Activated CD8-positive, alpha-beta memory T cell treated with anti-CD3 and anti-CD28 coated beads, Interleukin-2, amount 10 ng/mL, durations not matched to agents 7 days and 5 days (primary cell): ENCODE measurements at regions not wholly inside any gene's neighbourhood (a gene's known extent, or its start where the extent isn't known, plus 50 kb on each side); places are given as distances from the start of the nearest gene placed in this dataset.

ENCODE experiments used
- ATAC-seq: fragments of 150-1000 bp; cut with Tn5 transposase; one replicate; pipeline ENCODE4 v1.10.0; 2021; ENCODE audit warnings: moderate library complexity
- CTCF ChIA-PET: fragments of 350-600 bp; sonication (Branson Sonifier 250); formaldehyde crosslinking; loops from one replicate; lab custom pipeline; 2021; ENCODE audit warnings: antibody characterized with exemption; lab: Charles Lee
- DNase-seq: peaks from one replicate; pipeline ENCODE4 v3.0.0-alpha.2; 2020
- H3K27ac Mint-ChIP-seq: one replicate; pipeline ENCODE4 v1.8.0; 2021; ENCODE audit warnings: mild to moderate bottlenecking, mixed read lengths
- H3K27me3 Mint-ChIP-seq: one replicate; pipeline ENCODE4 v1.8.0; 2021; ENCODE audit warnings: mixed read lengths
- H3K36me3 Mint-ChIP-seq: one replicate; pipeline ENCODE4 v1.8.0; 2021; ENCODE audit warnings: mild to moderate bottlenecking, mixed read lengths
- H3K4me1 Mint-ChIP-seq: one replicate; pipeline ENCODE4 v1.8.0; 2021; ENCODE audit warnings: mixed read lengths
- H3K4me3 Mint-ChIP-seq: one replicate; pipeline ENCODE4 v1.8.0; 2021; ENCODE audit warnings: mild to moderate bottlenecking, moderate library complexity, mixed read lengths
- H3K9me3 Mint-ChIP-seq: one replicate; pipeline ENCODE4 v1.8.0; 2022; ENCODE audit warnings: low read depth, mixed read lengths

- H3K4me1 Mint-ChIP-seq, result no peaks in the 10 kb centered on the region
- H3K27me3 Mint-ChIP-seq, result no peaks in the 10 kb centered on the region
- no peak overlapping the region for H3K27ac Mint-ChIP-seq
- H3K9me3 Mint-ChIP-seq, result peaks cover 7% of the 10 kb centered on the region
- H3K36me3 Mint-ChIP-seq, result peaks cover 17% of the 10 kb centered on the region
- no peak overlapping the region for H3K4me3 Mint-ChIP-seq
- no peak for DNase-seq
- ATAC-seq, result no peak
- CTCF ChIA-PET, result interaction anchor here (1.5 kb wide), 1 partner anchor 19 kb away, joined by 4 read pairs; no protein-coding TSS in a partner anchor
These were observed 111.6 kb downstream of the SNX18 start for GRCh38 chr5:54629115-54629514.

- H3K4me3 Mint-ChIP-seq, result no peak overlapping the region
- no peak for DNase-seq
- no peak for ATAC-seq
- no peaks in the 10 kb centered on the region for H3K4me1 Mint-ChIP-seq
- H3K9me3 Mint-ChIP-seq, result peaks cover 6% of the 10 kb centered on the region
- no peaks in the 10 kb centered on the region for H3K27me3 Mint-ChIP-seq
- no peak overlapping the region for H3K27ac Mint-ChIP-seq
- CTCF ChIA-PET, result interaction anchor here (1.2 kb wide), 1 partner anchor 217 kb away, joined by 3 read pairs; no protein-coding TSS in a partner anchor
- peaks cover 17% of the 10 kb centered on the region for H3K36me3 Mint-ChIP-seq
These were observed 110.5 kb downstream of the SNX18 start for GRCh38 chr5:54628050-54628449.

- Mint-ChIP-seq H3K4me1 (no peaks in the 10 kb centered on the region), H3K27ac (no peak overlapping the region), H3K27me3 (no peaks in the 10 kb centered on the region), H3K4me3 (no peak overlapping the region), H3K36me3 (peaks cover 15% of the 10 kb centered on the region), H3K9me3 (peaks cover 5% of the 10 kb centered on the region)
- CTCF ChIA-PET, result no interaction called here
- ATAC-seq, result no peak
- no peak for DNase-seq
These were observed 108.8 kb downstream of the SNX18 start for GRCh38 chr5:54626407-54626806.

- Mint-ChIP-seq H3K36me3 (peaks cover 11% of the 10 kb centered on the region), H3K4me1 (peaks cover 9% of the 10 kb centered on the region), H3K4me3 (no peak overlapping the region), H3K27me3 (no peaks in the 10 kb centered on the region), H3K9me3 (peaks cover 5% of the 10 kb centered on the region), H3K27ac (no peak overlapping the region)
- ATAC-seq (no peak), DNase-seq (no peak)
- CTCF ChIA-PET, result no interaction called here
These were observed 107.4 kb downstream of the SNX18 start for GRCh38 chr5:54624805-54625568.

- Mint-ChIP-seq H3K9me3 (peaks cover 2% of the 10 kb centered on the region), H3K27me3 (no peaks in the 10 kb centered on the region), H3K36me3 (peaks cover 7% of the 10 kb centered on the region), H3K27ac (no peak overlapping the region), H3K4me1 (peaks cover 15% of the 10 kb centered on the region), H3K4me3 (no peak overlapping the region)
- ATAC-seq, result no peak
- CTCF ChIA-PET, result no interaction called here
- no peak for DNase-seq
These were observed 104.2 kb downstream of the SNX18 start for GRCh38 chr5:54621709-54622108.

GRCh38 chr5:54621048-54621447 is 103.5 kb downstream of the SNX18 start:
- no peak overlapping the region for H3K4me3 Mint-ChIP-seq
- H3K27ac Mint-ChIP-seq, result no peak overlapping the region
- H3K27me3 Mint-ChIP-seq, result no peaks in the 10 kb centered on the region
- CTCF ChIA-PET, result no interaction called here
- peaks cover 7% of the 10 kb centered on the region for H3K36me3 Mint-ChIP-seq
- H3K4me1 Mint-ChIP-seq, result peaks cover 15% of the 10 kb centered on the region
- H3K9me3 Mint-ChIP-seq, result peaks cover 2% of the 10 kb centered on the region
- ATAC-seq (no peak), DNase-seq (no peak)

GRCh38 chr5:54620141-54620933 is 102.8 kb downstream of the SNX18 start:
- ATAC-seq (peak; percentile 72), DNase-seq (no peak)
- Mint-ChIP-seq H3K36me3 (peaks cover 8% of the 10 kb centered on the region), H3K4me1 (peaks cover 15% of the 10 kb centered on the region), H3K27ac (peak overlapping the region; percentile 31), H3K4me3 (no peak overlapping the region), H3K27me3 (no peaks in the 10 kb centered on the region), H3K9me3 (peaks cover 2% of the 10 kb centered on the region)
- CTCF ChIA-PET, result interaction anchor here (0.8 kb wide), 1 partner anchor 10 kb away, joined by 5 read pairs; no protein-coding TSS in a partner anchor

GRCh38 chr5:54619731-54620130 is 102.2 kb downstream of the SNX18 start:
- Mint-ChIP-seq H3K4me3 (no peak overlapping the region), H3K27ac (no peak overlapping the region), H3K9me3 (peaks cover 2% of the 10 kb centered on the region), H3K36me3 (peaks cover 10% of the 10 kb centered on the region), H3K4me1 (peaks cover 15% of the 10 kb centered on the region), H3K27me3 (no peaks in the 10 kb centered on the region)
- ATAC-seq (no peak), DNase-seq (no peak)
- CTCF ChIA-PET, result interaction anchor here (0.8 kb wide), 1 partner anchor 9 kb away, joined by 5 read pairs; no protein-coding TSS in a partner anchor

- CTCF ChIA-PET, result no interaction called here
- no peaks in the 10 kb centered on the region for H3K27me3 Mint-ChIP-seq
These were observed 99.1 kb downstream of the SNX18 start for GRCh38 chr5:54616518-54617220.

GRCh38 chr5:54616031-54616430 is 98.5 kb downstream of the SNX18 start:
- no peak for ATAC-seq
- no peak overlapping the region for H3K27ac Mint-ChIP-seq
- CTCF ChIA-PET, result no interaction called here
- H3K4me1 Mint-ChIP-seq, result peaks cover 23% of the 10 kb centered on the region
- H3K4me3 Mint-ChIP-seq, result no peak overlapping the region
- no peak for DNase-seq
- H3K36me3 Mint-ChIP-seq, result peaks cover 13% of the 10 kb centered on the region
- H3K9me3 Mint-ChIP-seq, result peaks cover 2% of the 10 kb centered on the region
- no peaks in the 10 kb centered on the region for H3K27me3 Mint-ChIP-seq

More at GRCh38 chr5:54616518-54617220, 99.1 kb downstream of the SNX18 start:
- peaks cover 2% of the 10 kb centered on the region for H3K9me3 Mint-ChIP-seq
- H3K27ac Mint-ChIP-seq, result no peak overlapping the region
- H3K4me1 Mint-ChIP-seq, result peaks cover 17% of the 10 kb centered on the region
- peaks cover 13% of the 10 kb centered on the region for H3K36me3 Mint-ChIP-seq
- ATAC-seq, result no peak
- no peak overlapping the region for H3K4me3 Mint-ChIP-seq
- DNase-seq, result no peak

- Mint-ChIP-seq H3K36me3 (peaks cover 16% of the 10 kb centered on the region), H3K4me3 (no peak overlapping the region), H3K4me1 (peaks cover 25% of the 10 kb centered on the region), H3K27me3 (no peaks in the 10 kb centered on the region), H3K27ac (no peak overlapping the region), H3K9me3 (peaks cover 2% of the 10 kb centered on the region)
- no peak for ATAC-seq
- CTCF ChIA-PET, result no interaction called here
- no peak for DNase-seq
These were observed 97.8 kb downstream of the SNX18 start for GRCh38 chr5:54615381-54615780.

GRCh38 chr5:54612711-54613110 is 95.2 kb downstream of the SNX18 start:
- no peak for ATAC-seq
- no peak for DNase-seq
- H3K36me3 Mint-ChIP-seq, result peaks cover 26% of the 10 kb centered on the region
- H3K4me1 Mint-ChIP-seq, result peaks cover 31% of the 10 kb centered on the region
- H3K27me3 Mint-ChIP-seq, result no peaks in the 10 kb centered on the region
- H3K9me3 Mint-ChIP-seq, result peaks cover 9% of the 10 kb centered on the region
- CTCF ChIA-PET, result interaction anchor here (2.6 kb wide), 1 partner anchor 33 kb away, joined by 16 read pairs; no protein-coding TSS in a partner anchor
- no peak overlapping the region for H3K4me3 Mint-ChIP-seq
- no peak overlapping the region for H3K27ac Mint-ChIP-seq
